ENCODE measurements at regions not wholly inside any gene's neighbourhood (a gene's known extent, or its start where the extent isn't known, plus 50 kb on each side); places are given as distances from the start of the nearest gene placed in this dataset.

DNA sequence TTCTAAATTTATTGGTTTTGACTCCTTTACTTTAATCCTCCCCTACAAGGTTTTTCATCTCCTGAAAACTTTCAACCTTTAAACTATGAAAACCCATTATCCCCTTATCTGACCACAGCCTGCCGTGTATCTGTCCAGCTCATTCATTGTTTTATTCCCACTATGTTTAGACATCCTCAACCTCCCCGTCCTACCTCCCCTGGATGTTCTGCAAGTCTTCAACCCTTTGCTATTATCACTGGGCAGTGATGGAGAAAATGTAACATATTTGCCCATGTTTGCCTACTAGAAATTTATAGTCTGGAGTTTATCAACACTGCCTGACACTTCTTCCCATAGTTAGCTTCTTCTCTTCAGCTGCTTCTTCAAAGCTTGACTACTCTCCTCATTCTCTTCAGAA is 483.4 kb downstream of the PRKD1 start:
- Histone ChIP-seq H3K27me3 (ENCODE audit: control insufficient read depth, insufficient read depth, low read length) (no peaks in the 10 kb centered on the region), H2AFZ (replicated peaks; ENCODE audit: low read length, poor library complexity) (no peak overlapping the region), H3K9me1 (ENCODE audit: insufficient read depth, low read length) (no peaks in the 10 kb centered on the region), H3K4me1 (ENCODE audit: control insufficient read depth, insufficient read depth, low read length) (peaks cover 3% of the 10 kb centered on the region; the same call in 1 of the 2 replicates), H3K27ac (ENCODE audit: insufficient read depth, low read length) (no peak overlapping the region), H4K5ac (ENCODE audit: low read depth, low read length) (no peak overlapping the region), H3K9ac (ENCODE audit: low read depth, low read length) (no peak overlapping the region), H3K23ac (ENCODE audit: low read depth, low read length) (no peak overlapping the region), H3K4me2 (ENCODE audit: low read depth, low read length) (no peak overlapping the region), H4K20me1 (ENCODE audit: insufficient read depth, low read length) (no peaks in the 10 kb centered on the region), H2AK9ac (replicated peaks; ENCODE audit: low read depth, low read length, poor library complexity) (no peak overlapping the region), H3K56ac (ENCODE audit: extremely low read depth, insufficient read depth, low read length) (no peak overlapping the region), H3K18ac (ENCODE audit: low read depth, low read length) (no peak overlapping the region), H2BK120ac (ENCODE audit: low read depth, low read length) (peak overlapping the region; percentile 32; the same call in 1 of the 2 replicates), H3K79me1 (ENCODE audit: low read depth in 1 of 2, low read length in 2 of 2) (no peaks in the 10 kb centered on the region), H2AK5ac (ENCODE audit: low read depth, low read length) (no peak overlapping the region), H3K14ac (replicated peaks; ENCODE audit: low read depth, low read length) (no peak overlapping the region), H4K91ac (ENCODE audit: insufficient read depth, low read depth, low read length) (no peak overlapping the region), H4K8ac (ENCODE audit: low read depth in 2 of 2, low read length in 2 of 2) (no peak overlapping the region), H2BK5ac (ENCODE audit: low read depth, low read length, poor library complexity, severe bottlenecking) (no peak overlapping the region), H3K36me3 (ENCODE audit: control insufficient read depth, insufficient read depth, low read length) (no peaks in the 10 kb centered on the region), H2BK20ac (ENCODE audit: low read depth, low read length) (no peak overlapping the region), H2BK15ac (ENCODE audit: low read depth, low read length) (peak overlapping the region; percentile 46; the same call in 1 of the 3 replicates), H3K4ac (ENCODE audit: low read depth, low read length) (no peak overlapping the region), H3K9me3 (ENCODE audit: control insufficient read depth, insufficient read depth, low read length) (no peaks in the 10 kb centered on the region), H3K4me3 (ENCODE audit: insufficient read depth, low read depth, low read length) (no peak overlapping the region)
- ChIA-PET POLR2A (ENCODE audit: unreplicated experiment) (no interaction called here), CTCF (interaction anchor here (0.6 kb wide), 1 partner anchor 97 kb away, joined by 5 read pairs; no protein-coding TSS in a partner anchor)
- in situ Hi-C loops (cut with MboI; ENCODE audit: low sequenced_read_pairs) (no loop called here), intact Hi-C loops (cut with micrococcal nuclease) (no loop called here), dilution Hi-C loops (cut with HindIII; ENCODE audit: low sequenced_read_pairs, unreplicated experiment) (no loop called here)
- ATAC-seq (ENCODE audit: low read depth) (no peak), DNase-seq (no peak)
- TF ChIP-seq BHLHE40 (IDR thresholded peaks at IDR 0.05; ENCODE audit: low read depth, low read length) = no peak
- TF ChIP-seq, protein P1, sequence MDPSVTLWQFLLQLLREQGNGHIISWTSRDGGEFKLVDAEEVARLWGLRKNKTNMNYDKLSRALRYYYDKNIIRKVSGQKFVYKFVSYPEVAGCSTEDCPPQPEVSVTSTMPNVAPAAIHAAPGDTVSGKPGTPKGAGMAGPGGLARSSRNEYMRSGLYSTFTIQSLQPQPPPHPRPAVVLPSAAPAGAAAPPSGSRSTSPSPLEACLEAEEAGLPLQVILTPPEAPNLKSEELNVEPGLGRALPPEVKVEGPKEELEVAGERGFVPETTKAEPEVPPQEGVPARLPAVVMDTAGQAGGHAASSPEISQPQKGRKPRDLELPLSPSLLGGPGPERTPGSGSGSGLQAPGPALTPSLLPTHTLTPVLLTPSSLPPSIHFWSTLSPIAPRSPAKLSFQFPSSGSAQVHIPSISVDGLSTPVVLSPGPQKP (IDR thresholded peaks at IDR 0.05; ENCODE audit: borderline replicate concordance, low read depth, low read length) = no peak
- TF ChIP-seq NFE2L2 (IDR thresholded peaks at IDR 0.05; ENCODE audit: low read depth, low read length) = no peak
- no peak for TF ChIP-seq CEBPB (IDR thresholded peaks at IDR 0.05; ENCODE audit: low read depth, low read length)
- no peak for TF ChIP-seq MAFK (IDR thresholded peaks at IDR 0.05; ENCODE audit: low read depth, low read length)
- TF ChIP-seq, protein P2, sequence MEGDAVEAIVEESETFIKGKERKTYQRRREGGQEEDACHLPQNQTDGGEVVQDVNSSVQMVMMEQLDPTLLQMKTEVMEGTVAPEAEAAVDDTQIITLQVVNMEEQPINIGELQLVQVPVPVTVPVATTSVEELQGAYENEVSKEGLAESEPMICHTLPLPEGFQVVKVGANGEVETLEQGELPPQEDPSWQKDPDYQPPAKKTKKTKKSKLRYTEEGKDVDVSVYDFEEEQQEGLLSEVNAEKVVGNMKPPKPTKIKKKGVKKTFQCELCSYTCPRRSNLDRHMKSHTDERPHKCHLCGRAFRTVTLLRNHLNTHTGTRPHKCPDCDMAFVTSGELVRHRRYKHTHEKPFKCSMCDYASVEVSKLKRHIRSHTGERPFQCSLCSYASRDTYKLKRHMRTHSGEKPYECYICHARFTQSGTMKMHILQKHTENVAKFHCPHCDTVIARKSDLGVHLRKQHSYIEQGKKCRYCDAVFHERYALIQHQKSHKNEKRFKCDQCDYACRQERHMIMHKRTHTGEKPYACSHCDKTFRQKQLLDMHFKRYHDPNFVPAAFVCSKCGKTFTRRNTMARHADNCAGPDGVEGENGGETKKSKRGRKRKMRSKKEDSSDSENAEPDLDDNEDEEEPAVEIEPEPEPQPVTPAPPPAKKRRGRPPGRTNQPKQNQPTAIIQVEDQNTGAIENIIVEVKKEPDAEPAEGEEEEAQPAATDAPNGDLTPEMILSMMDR (conservative IDR thresholded peaks at IDR 0.05; ENCODE audit: low read depth, low read length) = no peak
- TF ChIP-seq, protein P3, sequence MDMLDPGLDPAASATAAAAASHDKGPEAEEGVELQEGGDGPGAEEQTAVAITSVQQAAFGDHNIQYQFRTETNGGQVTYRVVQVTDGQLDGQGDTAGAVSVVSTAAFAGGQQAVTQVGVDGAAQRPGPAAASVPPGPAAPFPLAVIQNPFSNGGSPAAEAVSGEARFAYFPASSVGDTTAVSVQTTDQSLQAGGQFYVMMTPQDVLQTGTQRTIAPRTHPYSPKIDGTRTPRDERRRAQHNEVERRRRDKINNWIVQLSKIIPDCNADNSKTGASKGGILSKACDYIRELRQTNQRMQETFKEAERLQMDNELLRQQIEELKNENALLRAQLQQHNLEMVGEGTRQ (IDR thresholded peaks at IDR 0.05; ENCODE audit: low read depth, low read length) = no peak
- TF ChIP-seq CHD1 (IDR thresholded peaks at IDR 0.05; ENCODE audit: low read depth, low read length) = no peak
- no CpG with 5 or more reads among the region's 2 CpGs for WGBS, 2 experiments (ENCODE audit: extremely low coverage in 2 of 2, insufficient read length in 1 of 2)
- BruUV-seq (replicated peaks) = no TSS peak

All from IMR-90 (cell line).